ENCODE measurements at regions not wholly inside any gene's neighbourhood (a gene's known extent, or its start where the extent isn't known, plus 50 kb on each side); places are given as distances from the start of the nearest gene placed in this dataset.

GRCh38 chr7:106548491-106548890 lies 112.5 kb downstream of the CCDC71L start:
- no peak for TF ChIP-seq POU2F2 (IDR thresholded peaks at IDR 0.05; ENCODE audit: low read depth, low read length)
- TF ChIP-seq POLR2AphosphoS5 (IDR thresholded peaks at IDR 0.05; ENCODE audit: low read depth, low read length) = no peak
- TF ChIP-seq POLR2A (IDR thresholded peaks at IDR 0.05; ENCODE audit: low read depth, low read length) = no peak

All from GM12891 (cell line).